Coronary artery (tissue), 2 donors: ENCODE measurements at regions not wholly inside any gene's neighbourhood (a gene's known extent, or its start where the extent isn't known, plus 50 kb on each side); places are given as distances from the start of the nearest gene placed in this dataset.

Source experiments
- DNase-seq: peaks from one replicate; pipeline ENCODE4 v3.0.0-alpha.2; 2017; ENCODE audit warnings: low spot score
- H3K27ac ChIP-seq, 2 donors: fragments of 200-600 bp; sonication (generic); one replicate each; pipeline ENCODE4 v1.5.1; 2016 to 2019
- H3K4me3 ChIP-seq: fragments of 200-600 bp; sonication (generic); 2 replicates; pipeline ENCODE4 v1.5.1; 2016; ENCODE audit warnings: mild to moderate bottlenecking, moderate library complexity
- TF ChIP-seq, protein P1 (sequence below): fragments of 200-600 bp; sonication (generic); IDR thresholded peaks from one replicate; pipeline ENCODE4 v1.5.1; 2019; ENCODE audit warnings: antibody characterized with exemption

DNA sequence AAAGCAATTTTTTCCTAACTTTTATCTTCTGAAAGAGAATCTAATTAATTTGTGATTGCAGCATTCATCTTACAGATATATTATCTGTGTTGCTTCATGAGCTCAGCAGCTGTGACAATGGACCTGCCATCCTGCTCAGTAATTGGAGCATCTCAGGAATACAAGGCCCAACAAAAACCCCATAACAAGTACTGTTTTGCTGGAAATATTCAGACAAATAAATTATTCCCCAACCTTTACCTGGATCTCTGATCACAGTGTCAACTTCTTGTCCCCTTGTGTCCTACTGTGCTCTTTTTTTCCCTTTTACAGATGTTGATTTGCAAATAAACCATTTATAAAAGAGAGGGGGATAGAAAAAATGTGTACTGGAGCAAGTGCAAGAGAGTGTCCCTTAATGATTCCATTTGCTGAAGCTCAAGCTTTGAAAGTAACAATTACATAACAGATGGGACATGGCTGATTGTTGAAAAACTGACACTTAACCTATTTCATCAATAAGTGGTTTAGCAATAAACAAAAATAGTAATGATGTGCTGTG lies 1063.4 kb upstream of the GHITM start:
- H3K4me3 ChIP-seq: no peak overlapping the region
- no peak overlapping the region for H3K27ac ChIP-seq
- TF ChIP-seq, protein P1, sequence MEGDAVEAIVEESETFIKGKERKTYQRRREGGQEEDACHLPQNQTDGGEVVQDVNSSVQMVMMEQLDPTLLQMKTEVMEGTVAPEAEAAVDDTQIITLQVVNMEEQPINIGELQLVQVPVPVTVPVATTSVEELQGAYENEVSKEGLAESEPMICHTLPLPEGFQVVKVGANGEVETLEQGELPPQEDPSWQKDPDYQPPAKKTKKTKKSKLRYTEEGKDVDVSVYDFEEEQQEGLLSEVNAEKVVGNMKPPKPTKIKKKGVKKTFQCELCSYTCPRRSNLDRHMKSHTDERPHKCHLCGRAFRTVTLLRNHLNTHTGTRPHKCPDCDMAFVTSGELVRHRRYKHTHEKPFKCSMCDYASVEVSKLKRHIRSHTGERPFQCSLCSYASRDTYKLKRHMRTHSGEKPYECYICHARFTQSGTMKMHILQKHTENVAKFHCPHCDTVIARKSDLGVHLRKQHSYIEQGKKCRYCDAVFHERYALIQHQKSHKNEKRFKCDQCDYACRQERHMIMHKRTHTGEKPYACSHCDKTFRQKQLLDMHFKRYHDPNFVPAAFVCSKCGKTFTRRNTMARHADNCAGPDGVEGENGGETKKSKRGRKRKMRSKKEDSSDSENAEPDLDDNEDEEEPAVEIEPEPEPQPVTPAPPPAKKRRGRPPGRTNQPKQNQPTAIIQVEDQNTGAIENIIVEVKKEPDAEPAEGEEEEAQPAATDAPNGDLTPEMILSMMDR: no peak
- DNase-seq: no peak

DNA sequence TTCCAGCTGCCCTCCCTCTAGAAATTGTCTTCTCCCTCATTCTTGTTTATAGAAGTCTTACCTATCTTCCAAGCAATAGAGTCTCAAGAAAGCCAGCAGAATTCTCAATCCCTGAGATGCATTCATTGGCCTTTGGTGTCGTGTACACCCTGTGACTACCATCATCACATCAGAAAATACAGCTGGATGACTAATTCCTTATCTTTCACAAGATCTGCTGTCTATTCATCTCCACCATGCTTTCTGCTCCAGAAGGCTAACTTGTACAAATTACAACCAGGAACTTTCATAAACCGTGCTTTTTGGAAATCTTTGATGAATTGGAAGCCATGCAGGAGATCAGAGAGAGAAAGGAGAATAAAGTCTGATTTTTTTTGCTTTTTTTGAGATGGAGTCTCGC lies 1062.9 kb upstream of the GHITM start:
- no peak overlapping the region for H3K4me3 ChIP-seq
- TF ChIP-seq, protein P1: no peak
- no peak for DNase-seq
- H3K27ac ChIP-seq: no peak overlapping the region

DNA sequence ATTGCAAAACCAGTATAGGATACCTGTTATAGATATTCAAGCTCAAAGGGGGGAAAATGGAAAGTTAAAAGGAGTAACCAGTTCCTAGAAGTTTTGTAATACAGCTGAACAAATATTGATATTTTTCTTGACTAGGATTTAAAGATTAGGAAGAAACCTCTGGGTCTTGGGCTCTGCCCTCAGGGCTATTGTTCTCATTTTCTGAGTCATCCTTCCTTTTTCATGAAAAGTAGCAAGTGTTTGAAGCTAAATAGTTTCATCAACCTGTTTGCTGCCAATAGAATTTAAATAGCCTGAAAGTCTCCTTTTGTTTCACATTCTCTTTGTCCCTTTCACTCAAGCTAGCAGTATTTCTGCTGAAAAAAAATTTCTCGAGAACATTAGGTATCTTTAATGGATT lies 1061.1 kb upstream of the GHITM start:
- TF ChIP-seq, protein P1: no peak
- Histone ChIP-seq H3K27ac (no peak overlapping the region), H3K4me3 (no peak overlapping the region)
- DNase-seq: no peak

DNA sequence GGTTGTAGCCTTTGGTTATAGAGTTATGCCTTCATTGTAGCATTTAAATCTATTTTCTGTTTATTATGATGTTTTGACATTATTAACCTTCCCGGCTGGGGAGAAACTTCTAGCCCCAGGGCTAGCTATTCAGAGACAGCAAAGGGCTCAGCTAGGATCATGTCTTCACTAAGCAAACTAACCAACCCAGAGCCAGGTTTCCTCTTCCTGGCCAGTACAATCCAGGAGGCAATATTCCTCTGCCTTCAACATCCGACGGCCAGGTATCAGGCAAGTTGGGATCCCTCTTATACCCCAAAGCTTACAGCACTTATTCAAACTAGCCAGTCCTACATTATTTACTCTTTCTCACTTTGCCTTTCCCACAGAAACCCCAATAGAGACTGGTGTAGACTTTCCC lies 1060.7 kb upstream of the GHITM start:
- no peak for DNase-seq
- H3K4me3 ChIP-seq: no peak overlapping the region
- H3K27ac ChIP-seq: no peak overlapping the region
- TF ChIP-seq, protein P1: no peak

DNA sequence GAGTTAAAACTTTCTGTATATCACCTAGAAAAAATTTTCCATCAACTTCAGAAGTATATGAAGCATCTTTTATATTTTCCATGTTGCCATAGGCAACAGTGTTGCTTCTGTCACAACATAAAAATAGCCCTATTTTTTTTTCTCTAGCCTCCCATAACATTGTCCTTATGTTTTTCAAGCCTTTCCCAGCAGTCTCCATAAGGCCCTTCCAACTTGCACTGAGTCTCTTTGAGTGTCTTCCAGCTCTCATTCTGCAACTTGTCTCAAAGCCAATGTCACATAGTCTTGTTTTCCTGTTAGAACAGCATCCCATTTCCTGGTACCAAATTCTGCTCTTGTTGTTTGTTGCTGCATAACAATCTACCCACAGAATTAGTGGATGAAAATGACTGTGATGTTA lies 1055.5 kb upstream of the GHITM start:
- Histone ChIP-seq H3K4me3 (no peak overlapping the region), H3K27ac (no peak overlapping the region)
- DNase-seq: no peak
- TF ChIP-seq, protein P1: no peak

DNA sequence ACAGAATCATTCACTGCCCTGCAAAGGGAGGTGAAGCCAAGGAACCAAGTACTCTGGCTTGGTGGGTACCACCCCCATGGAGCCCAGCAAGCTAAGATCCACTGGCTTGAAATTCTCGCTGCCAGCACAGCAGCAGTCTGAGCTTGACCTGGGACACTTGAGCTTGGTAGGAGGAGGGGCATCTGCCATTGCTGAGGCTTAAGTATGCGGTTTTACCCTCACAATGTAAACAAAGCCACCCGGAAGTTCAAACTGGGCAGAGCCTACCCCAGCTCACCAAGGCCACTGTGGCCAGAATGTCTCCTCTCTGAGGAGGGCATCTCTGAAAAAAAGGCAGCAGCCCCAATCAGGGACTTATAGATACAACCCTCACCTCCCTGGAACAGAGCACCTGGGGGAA lies 1050.0 kb upstream of the GHITM start:
- Histone ChIP-seq H3K4me3 (no peak overlapping the region), H3K27ac (no peak overlapping the region)
- TF ChIP-seq, protein P1: no peak
- no peak for DNase-seq

DNA sequence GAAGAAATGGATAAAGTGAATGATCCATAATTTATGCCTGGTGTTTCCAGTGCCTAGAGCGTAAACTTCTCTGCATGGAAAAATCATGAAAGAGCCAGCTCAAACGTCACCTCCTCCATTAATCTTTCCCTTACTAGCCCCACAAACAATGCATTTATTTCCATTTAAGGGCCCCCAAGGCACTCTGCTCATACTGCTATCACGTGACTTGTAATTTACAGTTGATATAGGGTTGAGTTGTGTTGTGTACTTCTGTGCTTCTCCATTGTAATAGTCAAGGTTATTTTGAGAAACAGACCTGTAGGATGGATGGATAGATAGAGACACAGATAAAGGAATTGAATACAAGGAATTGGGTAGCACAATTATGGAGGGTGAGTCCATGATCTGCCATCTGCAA lies 1034.7 kb upstream of the GHITM start:
- DNase-seq: no peak
- TF ChIP-seq, protein P1: no peak
- no peak overlapping the region for H3K27ac ChIP-seq
- no peak overlapping the region for H3K4me3 ChIP-seq
